WTC11 (cell line): ENCODE measurements at regions not wholly inside any gene's neighbourhood (a gene's known extent, or its start where the extent isn't known, plus 50 kb on each side); places are given as distances from the start of the nearest gene placed in this dataset.

Source experiments
- ATAC-seq: fragments of 200-7000 bp; cut with Tn5 transposase; 2 replicates; pipeline ENCODE4 v1.10.0; 2021; ENCODE audit warnings: mild to moderate bottlenecking, moderate library complexity
- CTCF ChIA-PET: fragments of 300-600 bp; sonication (Branson Sonifier 250); formaldehyde crosslinking; loops from one replicate; lab custom pipeline; 2021; ENCODE audit warnings: antibody characterized with exemption; lab: Charles Lee
- POLR2A ChIA-PET: fragments of 350-600 bp; sonication (Branson Sonifier 250); formaldehyde crosslinking; loops from one replicate; lab custom pipeline; 2021; ENCODE audit warnings: antibody characterized with exemption; lab: Charles Lee
- DNase-seq: peaks from one replicate; pipeline ENCODE4 v3.0.0; 2021; ENCODE audit warnings: low spot score
- H3K27ac Mint-ChIP-seq: 2 replicates; pipeline ENCODE4 v1.8.0; 2021; ENCODE audit warnings: mixed read lengths
- H3K27me3 Mint-ChIP-seq: 2 replicates; pipeline ENCODE4 v1.8.0; 2021; ENCODE audit warnings: low read depth, mild to moderate bottlenecking, moderate library complexity, mixed read lengths
- H3K36me3 Mint-ChIP-seq: 2 replicates; pipeline ENCODE4 v1.8.0; 2021; ENCODE audit warnings: mixed read lengths
- H3K4me1 Mint-ChIP-seq: 2 replicates; pipeline ENCODE4 v1.8.0; 2022; ENCODE audit warnings: mixed read lengths
- H3K4me3 Mint-ChIP-seq: 2 replicates; pipeline ENCODE4 v1.8.0; 2021; ENCODE audit warnings: mild to moderate bottlenecking, moderate library complexity, mixed read lengths
- H3K9me3 Mint-ChIP-seq: 2 replicates; pipeline ENCODE4 v1.8.0; 2021; ENCODE audit warnings: mixed read lengths
- ATF6 ChIP-seq: sonication (generic); formaldehyde crosslinking; IDR thresholded peaks from 2 replicates; pipeline ENCODE4 v1.8.1; 2023; ENCODE audit warnings: mild to moderate bottlenecking, missing genetic modification reagents
- EMX1 ChIP-seq: fragments of 250-450 bp; sonication (Bioruptor Pico); IDR thresholded peaks from 2 replicates; pipeline ENCODE4 v1.8.0; 2021; ENCODE audit warnings: mild to moderate bottlenecking
- ETV6 ChIP-seq: sonication (generic); formaldehyde crosslinking; IDR thresholded peaks from 2 replicates; pipeline ENCODE4 v1.8.1; 2022; ENCODE audit warnings: mild to moderate bottlenecking, missing genetic modification reagents
- FOXP1 ChIP-seq: sonication (generic); formaldehyde crosslinking; IDR thresholded peaks from 2 replicates; pipeline ENCODE4 v1.8.0; 2022; ENCODE audit warnings: missing genetic modification reagents, mild to moderate bottlenecking, moderate library complexity, borderline replicate concordance
- HMGA2 ChIP-seq: fragments of 250-450 bp; sonication (Bioruptor Pico); IDR thresholded peaks from 2 replicates; pipeline ENCODE4 v1.4.0; 2021; ENCODE audit warnings: mild to moderate bottlenecking, moderate library complexity
- HMGXB4 ChIP-seq: sonication (generic); formaldehyde crosslinking; IDR thresholded peaks from 2 replicates; pipeline ENCODE4 v1.8.1; 2023; ENCODE audit warnings: mild to moderate bottlenecking, moderate library complexity, missing genetic modification reagents
- JAZF1 ChIP-seq: fragments of 250-450 bp; sonication (Bioruptor Pico); IDR thresholded peaks from 2 replicates; pipeline ENCODE4 v1.9.0; 2021; ENCODE audit warnings: moderate library complexity, mild to moderate bottlenecking, inconsistent platforms
- JUN ChIP-seq: sonication (generic); formaldehyde crosslinking; IDR thresholded peaks from 2 replicates; pipeline ENCODE4 v1.8.0; 2023; ENCODE audit warnings: mild to moderate bottlenecking, missing genetic modification reagents
- MXD4 ChIP-seq: fragments of 250-450 bp; sonication (Bioruptor Pico); IDR thresholded peaks from 2 replicates; pipeline ENCODE4 v1.8.0; 2021; ENCODE audit warnings: mild to moderate bottlenecking, moderate library complexity, borderline replicate concordance
- NR2C2 ChIP-seq: sonication (generic); formaldehyde crosslinking; IDR thresholded peaks from 2 replicates; pipeline ENCODE4 v1.8.0; 2022; ENCODE audit warnings: mild to moderate bottlenecking, missing genetic modification reagents
- PREB ChIP-seq: sonication (generic); formaldehyde crosslinking; IDR thresholded peaks from 2 replicates; pipeline ENCODE4 v1.8.1; 2022; ENCODE audit warnings: mild to moderate bottlenecking, missing genetic modification reagents, moderate library complexity, borderline replicate concordance
- PRRX2 ChIP-seq: fragments of 250-450 bp; sonication (Bioruptor Pico); IDR thresholded peaks from 2 replicates; pipeline ENCODE4 v1.8.0; 2021; ENCODE audit warnings: mild to moderate bottlenecking
- TP53 ChIP-seq: sonication (generic); formaldehyde crosslinking; IDR thresholded peaks from 2 replicates; pipeline ENCODE4 v1.8.1; 2023; ENCODE audit warnings: mild to moderate bottlenecking, missing genetic modification reagents
- USF2 ChIP-seq: sonication (generic); formaldehyde crosslinking; IDR thresholded peaks from 2 replicates; pipeline ENCODE4 v1.8.1; 2023; ENCODE audit warnings: mild to moderate bottlenecking, missing genetic modification reagents, moderate library complexity
- ZBTB21 ChIP-seq: sonication (generic); formaldehyde crosslinking; IDR thresholded peaks from 2 replicates; pipeline ENCODE4 v1.8.1; 2023; ENCODE audit warnings: mild to moderate bottlenecking, missing genetic modification reagents, borderline replicate concordance
- ZNF121 ChIP-seq: sonication (generic); formaldehyde crosslinking; IDR thresholded peaks from 2 replicates; pipeline ENCODE4 v1.8.0; 2023; ENCODE audit warnings: missing genetic modification reagents
- ZNF232 ChIP-seq: sonication (generic); formaldehyde crosslinking; IDR thresholded peaks from 2 replicates; pipeline ENCODE4 v1.8.0; 2022; ENCODE audit warnings: mild to moderate bottlenecking, missing genetic modification reagents
- TF ChIP-seq, protein P1 (sequence below): sonication (generic); formaldehyde crosslinking; IDR thresholded peaks from 2 replicates; pipeline ENCODE4 v1.8.1; 2023; ENCODE audit warnings: mild to moderate bottlenecking, missing genetic modification reagents, moderate library complexity

GRCh38 chr2:12343141-12343540 is 373.6 kb upstream of the TRIB2 start (continued):
- TF ChIP-seq ATF6 (no peak), PRRX2 (CRISPR knock-in tag) (no peak), ZNF121 (CRISPR knock-in tag) (no peak), HMGXB4 (CRISPR knock-in tag) (no peak), ZNF232 (CRISPR knock-in tag) (no peak)

DNA sequence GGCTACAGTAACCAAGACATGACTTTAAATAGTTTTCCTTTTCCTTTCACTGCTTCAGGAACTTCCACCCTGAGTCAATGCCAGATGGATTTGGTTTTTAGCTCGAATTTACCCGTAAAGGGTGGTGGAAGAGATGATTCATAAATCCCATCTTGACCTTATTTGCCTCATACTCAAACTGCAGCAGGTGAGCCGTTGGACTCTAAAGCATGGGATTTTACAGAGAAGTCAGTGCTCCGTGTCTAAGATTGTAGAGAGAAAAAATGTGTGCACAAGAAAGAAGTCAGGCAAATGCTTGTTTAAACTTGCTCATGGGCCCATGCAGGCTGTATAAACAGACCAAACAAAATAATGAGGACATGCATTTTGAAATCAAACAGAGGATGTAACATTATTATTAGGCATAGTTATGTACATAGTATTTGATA is 369.7 kb upstream of the TRIB2 start:
- no peak for TF ChIP-seq JUN (CRISPR knock-in tag)
- no peak for TF ChIP-seq FOXP1
- TF ChIP-seq JAZF1 = no peak
- TF ChIP-seq EMX1 (CRISPR knock-in tag) = no peak
- ATAC-seq = no peak
- POLR2A ChIA-PET = no interaction called here
- H3K4me3 Mint-ChIP-seq = no peak overlapping the region
- no peak for DNase-seq
- CTCF ChIA-PET = no interaction called here
- peaks cover 18% of the 10 kb centered on the region for H3K9me3 Mint-ChIP-seq
- H3K4me1 Mint-ChIP-seq = peaks cover 4% of the 10 kb centered on the region
- H3K36me3 Mint-ChIP-seq = no peaks in the 10 kb centered on the region; the same call in 1 of the 2 replicates
- no peaks in the 10 kb centered on the region; the same call in 1 of the 2 replicates for H3K27me3 Mint-ChIP-seq
- no peak overlapping the region for H3K27ac Mint-ChIP-seq

- POLR2A ChIA-PET = no interaction called here
- H3K4me3 Mint-ChIP-seq = no peak overlapping the region
- TF ChIP-seq NR2C2 (CRISPR knock-in tag) (no peak), PREB (CRISPR knock-in tag) (no peak), MXD4 (no peak), ZBTB21 (CRISPR knock-in tag) (no peak), TP53 (CRISPR knock-in tag) (no peak), USF2 (CRISPR knock-in tag) (no peak), ETV6 (CRISPR knock-in tag) (no peak), HMGA2 (CRISPR knock-in tag) (no peak)
- TF ChIP-seq, protein P1, sequence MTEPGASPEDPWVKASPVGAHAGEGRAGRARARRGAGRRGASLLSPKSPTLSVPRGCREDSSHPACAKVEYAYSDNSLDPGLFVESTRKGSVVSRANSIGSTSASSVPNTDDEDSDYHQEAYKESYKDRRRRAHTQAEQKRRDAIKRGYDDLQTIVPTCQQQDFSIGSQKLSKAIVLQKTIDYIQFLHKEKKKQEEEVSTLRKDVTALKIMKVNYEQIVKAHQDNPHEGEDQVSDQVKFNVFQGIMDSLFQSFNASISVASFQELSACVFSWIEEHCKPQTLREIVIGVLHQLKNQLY = no peak
- ATAC-seq = no peak
- CTCF ChIA-PET = no interaction called here
- H3K9me3 Mint-ChIP-seq = peaks cover 10% of the 10 kb centered on the region
- no peak for DNase-seq
- H3K36me3 Mint-ChIP-seq = no peaks in the 10 kb centered on the region; the same call in 1 of the 2 replicates
- no peaks in the 10 kb centered on the region; the same call in 1 of the 2 replicates for H3K4me1 Mint-ChIP-seq
- H3K27me3 Mint-ChIP-seq = no peaks in the 10 kb centered on the region; the same call in 1 of the 2 replicates
- no peak overlapping the region for H3K27ac Mint-ChIP-seq
Observed at GRCh38 chr2:12348216-12348615, 368.5 kb upstream of the TRIB2 start.
